Gastrocnemius medialis (tissue), 4 donors: ENCODE measurements at regions not wholly inside any gene's neighbourhood (a gene's known extent, or its start where the extent isn't known, plus 50 kb on each side); places are given as distances from the start of the nearest gene placed in this dataset.

ENCODE experiments used
- ATAC-seq, 2 donors: fragments of 150-250 bp; one replicate each; pipeline ENCODE4 v1.9.1; 2016
- DNase-seq, 2 donors: peaks; one replicate each; pipeline ENCODE4 v3.0.0-alpha.2; 2019
- H3K27ac ChIP-seq, 4 donors: fragments of 200-600 bp; sonication (generic); 1 replicate in 1 of 4; 2 replicates in 3 of 4; pipeline ENCODE4 v1.5.1; 2016 to 2018; ENCODE audit warnings: mild to moderate bottlenecking in 2 of 4, moderate library complexity in 1 of 4
- H3K27me3 ChIP-seq, 3 donors: fragments of 200-600 bp; sonication (generic) in 2 of 3; 1 replicate in 1 of 3; 2 replicates in 2 of 3; pipeline versions ENCODE4 v1.5.1 to v1.6.0; 2016 to 2019; ENCODE audit warnings: mild to moderate bottlenecking in 1 of 3, moderate library complexity in 1 of 3
- H3K36me3 ChIP-seq, 2 donors: fragments of 200-600 bp; sonication (generic) in 1 of 2; one replicate each; pipeline ENCODE4 v1.5.1; 2017 to 2018
- H3K4me1 ChIP-seq, 2 donors: fragments of 200-600 bp; sonication (generic) in 1 of 2; one replicate each; pipeline ENCODE4 v1.5.1; 2016 to 2017; ENCODE audit warnings: mild to moderate bottlenecking in 2 of 2
- H3K4me3 ChIP-seq, 4 donors: fragments of 200-600 bp; sonication (generic) in 3 of 4; 1 replicate in 1 of 4; 2 replicates in 3 of 4; pipeline ENCODE4 v1.5.1; 2016 to 2019; ENCODE audit warnings: mild to moderate bottlenecking in 2 of 4
- H3K9me3 ChIP-seq, 3 donors: fragments of 200-600 bp; sonication (generic) in 2 of 3; 1 replicate in 1 of 3; 2 replicates in 2 of 3; pipeline ENCODE4 v1.5.1; 2016 to 2019
- POLR2A ChIP-seq, 2 donors: fragments of 450-650 bp; IDR thresholded peaks; one replicate each; pipeline ENCODE4 v1.6.1; 2017; ENCODE audit warnings: antibody characterized with exemption in 2 of 2, mild to moderate bottlenecking in 2 of 2, moderate library complexity in 2 of 2
- in situ Hi-C, 4 donors: fragments of 200-750 bp; cut with MboI; loops; one replicate each; pipeline versions ENCODE4 v1.15.0 to v1.8.0; 2017; ENCODE audit warnings: low sequenced_read_pairs in 4 of 4
- intact Hi-C: fragments of 100-400 bp; cut with DNase I; formaldehyde crosslinking; loops from one replicate; pipeline ENCODE4 v1.15.1; 2023; ENCODE audit warnings: low total_unique reads
- TF ChIP-seq, protein P1 (sequence below), 5 experiments: fragments of 450-650 bp in 3 of 5; fragments of 200-600 bp in 2 of 5; sonication (generic) in 2 of 5; IDR thresholded peaks in 4 of 5; conservative IDR thresholded peaks in 1 of 5; 1 replicate in 4 of 5; 2 replicates in 1 of 5; pipeline ENCODE4 v1.5.1; 2016 to 2019; ENCODE audit warnings: antibody characterized with exemption in 5 of 5, mild to moderate bottlenecking in 3 of 5, moderate library complexity in 3 of 5

DNA sequence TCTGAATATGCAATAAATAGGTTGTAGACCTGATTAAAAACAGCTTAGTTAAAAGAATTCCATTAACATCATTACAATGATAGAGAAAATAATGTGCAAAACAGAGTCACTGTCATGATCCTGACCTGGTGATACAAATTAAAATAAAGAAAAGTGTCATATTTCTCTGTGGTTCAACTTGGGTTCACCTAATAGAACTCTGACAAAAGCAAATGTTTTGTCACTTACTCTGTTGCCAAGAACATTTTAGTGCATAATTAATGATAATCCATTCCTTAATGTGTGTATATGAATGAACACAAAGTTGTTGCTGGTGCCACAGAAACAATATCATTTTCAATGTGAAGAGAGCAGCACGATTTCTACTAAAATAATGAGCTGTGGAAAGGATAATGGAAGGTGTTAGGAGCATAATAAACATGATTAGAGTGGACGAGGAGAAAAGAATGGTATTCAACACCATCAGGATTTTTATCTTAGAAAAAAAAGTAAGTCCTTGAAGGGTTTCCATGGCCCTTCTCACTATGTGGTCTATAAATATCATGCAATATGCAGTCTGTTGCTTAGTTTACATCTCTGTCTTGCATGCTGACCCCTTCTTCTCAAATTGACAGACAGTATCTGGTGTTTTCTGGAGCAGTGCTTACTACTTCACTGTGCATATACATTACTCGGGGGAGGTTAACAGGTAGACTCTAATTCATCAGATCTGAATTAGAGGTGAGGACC lies 656.6 kb upstream of the MMS22L start:
- TF ChIP-seq, protein P1, sequence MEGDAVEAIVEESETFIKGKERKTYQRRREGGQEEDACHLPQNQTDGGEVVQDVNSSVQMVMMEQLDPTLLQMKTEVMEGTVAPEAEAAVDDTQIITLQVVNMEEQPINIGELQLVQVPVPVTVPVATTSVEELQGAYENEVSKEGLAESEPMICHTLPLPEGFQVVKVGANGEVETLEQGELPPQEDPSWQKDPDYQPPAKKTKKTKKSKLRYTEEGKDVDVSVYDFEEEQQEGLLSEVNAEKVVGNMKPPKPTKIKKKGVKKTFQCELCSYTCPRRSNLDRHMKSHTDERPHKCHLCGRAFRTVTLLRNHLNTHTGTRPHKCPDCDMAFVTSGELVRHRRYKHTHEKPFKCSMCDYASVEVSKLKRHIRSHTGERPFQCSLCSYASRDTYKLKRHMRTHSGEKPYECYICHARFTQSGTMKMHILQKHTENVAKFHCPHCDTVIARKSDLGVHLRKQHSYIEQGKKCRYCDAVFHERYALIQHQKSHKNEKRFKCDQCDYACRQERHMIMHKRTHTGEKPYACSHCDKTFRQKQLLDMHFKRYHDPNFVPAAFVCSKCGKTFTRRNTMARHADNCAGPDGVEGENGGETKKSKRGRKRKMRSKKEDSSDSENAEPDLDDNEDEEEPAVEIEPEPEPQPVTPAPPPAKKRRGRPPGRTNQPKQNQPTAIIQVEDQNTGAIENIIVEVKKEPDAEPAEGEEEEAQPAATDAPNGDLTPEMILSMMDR (IDR thresholded peaks at IDR 0.05 in 4 of 5, conservative IDR thresholded peaks at IDR 0.05 in 1 of 5): no peak
- TF ChIP-seq POLR2A (IDR thresholded peaks at IDR 0.05): no peak
- ATAC-seq: no peak
- intact Hi-C loops (no loop called here), in situ Hi-C loops (no loop called here)
- Histone ChIP-seq H3K4me3 (no peak overlapping the region), H3K9me3 (no peaks in the 10 kb centered on the region), H3K27me3 (no peaks in the 10 kb centered on the region), H3K4me1 (no peaks in the 10 kb centered on the region), H3K27ac (no peak overlapping the region), H3K36me3 (no peaks in the 10 kb centered on the region)
- DNase-seq: no peak

DNA sequence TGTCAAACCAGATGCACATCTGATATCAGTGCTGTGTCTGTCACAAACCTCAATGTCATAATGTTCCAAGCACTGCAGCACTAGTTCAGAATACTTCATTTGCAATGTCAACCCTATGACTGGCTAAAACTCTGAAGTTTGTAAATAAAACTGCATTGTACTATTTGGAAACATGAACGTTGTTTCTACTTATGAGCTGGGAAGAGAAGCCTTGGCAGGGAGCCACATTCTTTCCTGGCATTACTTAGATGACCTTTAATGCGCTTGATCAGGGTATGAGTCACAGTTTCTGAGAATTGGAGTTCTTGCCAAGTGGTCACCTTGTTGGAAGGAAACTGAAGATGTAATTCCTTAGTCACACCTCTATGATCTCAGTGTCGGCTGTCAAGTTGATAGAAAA lies 664.8 kb upstream of the MMS22L start:
- H3K36me3 ChIP-seq: no peaks in the 10 kb centered on the region
- H3K4me3 ChIP-seq: no peak overlapping the region
- H3K4me1 ChIP-seq: peaks cover 0 to 8% of the 10 kb centered on the region in 2 donors
- no peaks in the 10 kb centered on the region for H3K27me3 ChIP-seq
- in situ Hi-C loops: no loop called here
- H3K9me3 ChIP-seq: no peaks in the 10 kb centered on the region
- no peak overlapping the region for H3K27ac ChIP-seq
- ATAC-seq: peak; percentile 81 to 88
- intact Hi-C loops: no loop called here
- DNase-seq: peak in 1 of 2 donors; percentile 30
- TF ChIP-seq, protein P1 (IDR thresholded peaks at IDR 0.05 in 4 of 5, conservative IDR thresholded peaks at IDR 0.05 in 1 of 5): no peak
- no peak for TF ChIP-seq POLR2A (IDR thresholded peaks at IDR 0.05)

DNA sequence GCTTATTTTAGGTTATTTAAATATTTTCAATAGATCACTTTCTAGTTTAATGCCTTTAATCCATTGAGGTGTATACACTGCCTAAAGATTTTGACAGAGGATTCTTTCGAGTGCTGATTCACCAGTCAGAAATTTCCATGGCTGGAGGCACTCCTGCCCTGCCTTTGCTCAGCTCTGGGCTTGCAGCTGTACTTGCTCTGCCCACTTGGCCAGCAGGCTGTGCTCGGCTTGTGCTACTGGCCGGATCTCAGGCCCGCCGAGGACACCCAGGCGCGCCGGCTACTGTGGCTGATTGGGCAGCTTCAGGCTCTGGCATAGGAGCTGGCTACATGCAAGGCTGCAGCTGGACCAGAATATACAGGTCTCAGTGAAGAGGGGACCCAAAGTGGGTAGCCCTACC lies 675.1 kb upstream of the MMS22L start:
- no peaks in the 10 kb centered on the region for H3K36me3 ChIP-seq
- ATAC-seq (peak in 1 of 2 donors; percentile 46), DNase-seq (peak in 1 of 2 donors; percentile 50)
- intact Hi-C loops: no loop called here
- TF ChIP-seq, protein P1 (IDR thresholded peaks at IDR 0.05 in 4 of 5, conservative IDR thresholded peaks at IDR 0.05 in 1 of 5): no peak
- TF ChIP-seq POLR2A (IDR thresholded peaks at IDR 0.05): no peak
- H3K27ac ChIP-seq: no peak overlapping the region
- no peaks in the 10 kb centered on the region for H3K9me3 ChIP-seq
- H3K4me1 ChIP-seq: no peaks in the 10 kb centered on the region
- no peaks in the 10 kb centered on the region for H3K27me3 ChIP-seq
- no peak overlapping the region for H3K4me3 ChIP-seq
- in situ Hi-C loops: no loop called here

DNA sequence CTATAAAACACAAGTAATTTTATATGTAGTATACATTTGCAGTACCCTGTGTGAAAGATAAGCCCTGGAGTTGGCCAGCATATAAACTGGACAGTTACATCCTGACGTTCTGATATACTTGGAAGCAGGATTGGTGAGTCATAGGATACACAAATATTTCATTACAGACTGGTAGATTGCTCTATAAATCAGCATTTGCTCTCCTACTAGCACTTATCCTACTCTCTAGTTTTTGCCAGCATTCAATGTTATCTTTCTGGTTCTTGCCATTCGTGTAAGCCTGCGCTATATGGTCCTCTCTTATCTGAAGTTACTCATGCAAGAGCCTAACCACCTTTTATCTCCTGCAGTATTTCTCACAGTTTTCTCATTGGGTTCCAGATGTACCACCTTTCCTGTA lies 680.2 kb upstream of the MMS22L start:
- Histone ChIP-seq H3K36me3 (no peaks in the 10 kb centered on the region), H3K27me3 (no peaks in the 10 kb centered on the region), H3K4me1 (no peaks in the 10 kb centered on the region), H3K4me3 (no peak overlapping the region), H3K9me3 (no peaks in the 10 kb centered on the region), H3K27ac (no peak overlapping the region)
- ATAC-seq (no peak), DNase-seq (no peak)
- in situ Hi-C loops: no loop called here
- intact Hi-C loops: no loop called here
- TF ChIP-seq, protein P1 (IDR thresholded peaks at IDR 0.05 in 4 of 5, conservative IDR thresholded peaks at IDR 0.05 in 1 of 5): no peak
- no peak for TF ChIP-seq POLR2A (IDR thresholded peaks at IDR 0.05)

DNA sequence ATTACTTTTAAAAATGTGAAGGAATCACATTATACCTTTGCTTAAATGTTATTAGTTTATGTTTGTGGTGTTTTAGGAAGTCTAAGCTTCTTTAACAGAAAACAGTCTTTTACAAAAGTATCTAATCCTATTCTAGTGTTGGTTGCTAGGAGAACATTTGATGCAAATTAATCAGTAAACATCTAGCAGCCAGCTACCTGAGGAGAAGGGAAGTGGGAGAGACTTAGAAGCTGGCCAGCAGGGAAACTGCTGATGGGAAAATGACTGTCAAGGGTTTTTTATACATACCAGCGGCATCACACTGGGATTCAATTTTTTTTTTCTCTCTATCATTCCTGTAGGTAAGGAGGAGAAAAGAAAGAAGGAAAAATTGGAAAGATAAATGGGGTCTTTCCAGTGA lies 686.0 kb upstream of the MMS22L start:
- ATAC-seq (no peak), DNase-seq (no peak)
- Histone ChIP-seq H3K27me3 (no peaks in the 10 kb centered on the region), H3K4me1 (no peaks in the 10 kb centered on the region), H3K4me3 (no peak overlapping the region), H3K9me3 (no peaks in the 10 kb centered on the region), H3K27ac (no peak overlapping the region), H3K36me3 (no peaks in the 10 kb centered on the region)
- in situ Hi-C loops: no loop called here
- intact Hi-C loops: no loop called here
- no peak for TF ChIP-seq POLR2A (IDR thresholded peaks at IDR 0.05)
- TF ChIP-seq, protein P1 (IDR thresholded peaks at IDR 0.05 in 4 of 5, conservative IDR thresholded peaks at IDR 0.05 in 1 of 5): no peak
